Activated CD8-positive, alpha-beta memory T cell treated with anti-CD3 and anti-CD28 coated beads, Interleukin-2, amount 50 U/mL, for 48 hours (primary cell): ENCODE measurements at regions not wholly inside any gene's neighbourhood (a gene's known extent, or its start where the extent isn't known, plus 50 kb on each side); places are given as distances from the start of the nearest gene placed in this dataset.

Source experiments
- DNase-seq: peaks from one replicate; pipeline ENCODE4 v3.0.0-alpha.2; 2020

- no peak for DNase-seq
Measured at GRCh38 chr1:209504571-209504970, 78.9 kb upstream of the CAMK1G start.

GRCh38 chr1:209505044-209505443 lies 78.5 kb upstream of the CAMK1G start:
- DNase-seq: no peak

GRCh38 chr1:209506101-209506500 lies 77.4 kb upstream of the CAMK1G start:
- no peak for DNase-seq

- no peak for DNase-seq
Measured at GRCh38 chr1:209509039-209509438, 74.5 kb upstream of the CAMK1G start.

- no peak for DNase-seq
Measured at GRCh38 chr1:209510063-209510462, 73.5 kb upstream of the CAMK1G start.

GRCh38 chr1:209511169-209511568 lies 72.3 kb upstream of the CAMK1G start:
- DNase-seq: no peak

GRCh38 chr1:209512821-209513220 lies 70.7 kb upstream of the CAMK1G start:
- no peak for DNase-seq

GRCh38 chr1:209513226-209513625 lies 70.3 kb upstream of the CAMK1G start:
- DNase-seq: no peak

GRCh38 chr1:209516771-209517680 lies 66.5 kb upstream of the CAMK1G start:
- no peak for DNase-seq

GRCh38 chr1:209517681-209518050 lies 65.8 kb upstream of the CAMK1G start:
- DNase-seq: no peak

GRCh38 chr1:209519786-209520185 lies 63.7 kb upstream of the CAMK1G start:
- no peak for DNase-seq

GRCh38 chr1:209522826-209523225 lies 60.7 kb upstream of the CAMK1G start:
- no peak for DNase-seq

- DNase-seq: no peak
Measured at GRCh38 chr1:209526137-209526536, 57.4 kb upstream of the CAMK1G start.

- no peak for DNase-seq
Measured at GRCh38 chr1:209527372-209527771, 56.1 kb upstream of the CAMK1G start.

- no peak for DNase-seq
Measured at GRCh38 chr1:209527993-209528717, 55.4 kb upstream of the CAMK1G start.

GRCh38 chr1:209529233-209529632 lies 54.3 kb upstream of the CAMK1G start:
- no peak for DNase-seq

- DNase-seq: no peak
Measured at GRCh38 chr1:209531006-209531405, 52.5 kb upstream of the CAMK1G start.

GRCh38 chr1:209531549-209531948 lies 52.0 kb upstream of the CAMK1G start:
- no peak for DNase-seq
